ENCODE measurements at regions not wholly inside any gene's neighbourhood (a gene's known extent, or its start where the extent isn't known, plus 50 kb on each side); places are given as distances from the start of the nearest gene placed in this dataset.

- no CpG with 5 or more reads among the region's 2 CpGs for WGBS, 2 experiments (ENCODE audit: extremely low coverage in 2 of 2, insufficient read length in 1 of 2)
- Histone ChIP-seq H3K4me1 (ENCODE audit: control insufficient read depth, insufficient read depth, low read length) (no peaks in the 10 kb centered on the region), H4K20me1 (ENCODE audit: insufficient read depth, low read length) (no peaks in the 10 kb centered on the region), H3K14ac (replicated peaks; ENCODE audit: low read depth, low read length) (no peak overlapping the region), H4K5ac (ENCODE audit: low read depth, low read length) (no peak overlapping the region), H3K9me1 (ENCODE audit: insufficient read depth, low read length) (no peaks in the 10 kb centered on the region), H3K36me3 (ENCODE audit: control insufficient read depth, insufficient read depth, low read length) (no peaks in the 10 kb centered on the region), H3K18ac (ENCODE audit: low read depth, low read length) (no peak overlapping the region), H2AK5ac (ENCODE audit: low read depth, low read length) (no peak overlapping the region), H2BK15ac (ENCODE audit: low read depth, low read length) (no peak overlapping the region), H3K27ac (ENCODE audit: insufficient read depth, low read length) (no peak overlapping the region), H3K4ac (ENCODE audit: low read depth, low read length) (no peak overlapping the region), H3K4me3 (ENCODE audit: insufficient read depth, low read depth, low read length) (no peak overlapping the region), H2BK5ac (ENCODE audit: low read depth, low read length, poor library complexity, severe bottlenecking) (no peak overlapping the region), H2AFZ (replicated peaks; ENCODE audit: low read length, poor library complexity) (no peak overlapping the region), H3K9ac (ENCODE audit: low read depth, low read length) (no peak overlapping the region), H3K27me3 (ENCODE audit: control insufficient read depth, insufficient read depth, low read length) (no peaks in the 10 kb centered on the region), H2AK9ac (replicated peaks; ENCODE audit: low read depth, low read length, poor library complexity) (no peak overlapping the region), H3K56ac (ENCODE audit: extremely low read depth, insufficient read depth, low read length) (no peak overlapping the region), H2BK20ac (ENCODE audit: low read depth, low read length) (no peak overlapping the region), H3K4me2 (ENCODE audit: low read depth, low read length) (no peak overlapping the region), H2BK120ac (ENCODE audit: low read depth, low read length) (no peak overlapping the region), H3K23ac (ENCODE audit: low read depth, low read length) (no peak overlapping the region), H4K8ac (ENCODE audit: low read depth in 2 of 2, low read length in 2 of 2) (no peak overlapping the region), H4K91ac (ENCODE audit: insufficient read depth, low read depth, low read length) (no peak overlapping the region), H3K79me1 (ENCODE audit: low read depth in 1 of 2, low read length in 2 of 2) (no peaks in the 10 kb centered on the region), H3K9me3 (ENCODE audit: control insufficient read depth, insufficient read depth, low read length) (0 out of 2 replicates have a peak, but pooled peaks cover 2% of the 10 kb centered on the region)
- DNase-seq, result no peak
- ChIA-PET CTCF (no interaction called here), POLR2A (ENCODE audit: unreplicated experiment) (no interaction called here)
- dilution Hi-C loops (cut with HindIII; ENCODE audit: low sequenced_read_pairs, unreplicated experiment), result no loop called here
- ATAC-seq (ENCODE audit: low read depth), result no peak
- intact Hi-C loops (cut with micrococcal nuclease), result no loop called here
- no TSS peak for BruUV-seq (replicated peaks)
- TF ChIP-seq RAD21 (IDR thresholded peaks at IDR 0.05; ENCODE audit: low read length) (no peak), SMC3 (IDR thresholded peaks at IDR 0.05; ENCODE audit: low read depth, low read length) (no peak), RFX5 (IDR thresholded peaks at IDR 0.05; ENCODE audit: low read depth, low read length) (no peak), FOS (IDR thresholded peaks at IDR 0.05; ENCODE audit: low read depth, low read length) (no peak), RCOR1 (IDR thresholded peaks at IDR 0.05; ENCODE audit: insufficient replicate concordance, low read length) (no peak), POLR2A (IDR thresholded peaks at IDR 0.05; ENCODE audit: low read depth, low read length) (no peak), BHLHE40 (IDR thresholded peaks at IDR 0.05; ENCODE audit: low read depth, low read length) (no peak), CEBPB (IDR thresholded peaks at IDR 0.05; ENCODE audit: low read depth, low read length) (no peak), MAFK (IDR thresholded peaks at IDR 0.05; ENCODE audit: low read depth, low read length) (no peak), MXI1 (IDR thresholded peaks at IDR 0.05; ENCODE audit: borderline replicate concordance, low read depth, low read length) (no peak)
- TF ChIP-seq, protein P1, sequence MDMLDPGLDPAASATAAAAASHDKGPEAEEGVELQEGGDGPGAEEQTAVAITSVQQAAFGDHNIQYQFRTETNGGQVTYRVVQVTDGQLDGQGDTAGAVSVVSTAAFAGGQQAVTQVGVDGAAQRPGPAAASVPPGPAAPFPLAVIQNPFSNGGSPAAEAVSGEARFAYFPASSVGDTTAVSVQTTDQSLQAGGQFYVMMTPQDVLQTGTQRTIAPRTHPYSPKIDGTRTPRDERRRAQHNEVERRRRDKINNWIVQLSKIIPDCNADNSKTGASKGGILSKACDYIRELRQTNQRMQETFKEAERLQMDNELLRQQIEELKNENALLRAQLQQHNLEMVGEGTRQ (IDR thresholded peaks at IDR 0.05; ENCODE audit: low read depth, low read length), result no peak
- in situ Hi-C loops (cut with MboI; ENCODE audit: low sequenced_read_pairs), result no loop called here
Observed at GRCh38 chr5:63155310-63155631, 576.7 kb downstream of the LRRC70 start.

All from IMR-90 (cell line).